ENCODE measurements at regions not wholly inside any gene's neighbourhood (a gene's known extent, or its start where the extent isn't known, plus 50 kb on each side); places are given as distances from the start of the nearest gene placed in this dataset.

DNA sequence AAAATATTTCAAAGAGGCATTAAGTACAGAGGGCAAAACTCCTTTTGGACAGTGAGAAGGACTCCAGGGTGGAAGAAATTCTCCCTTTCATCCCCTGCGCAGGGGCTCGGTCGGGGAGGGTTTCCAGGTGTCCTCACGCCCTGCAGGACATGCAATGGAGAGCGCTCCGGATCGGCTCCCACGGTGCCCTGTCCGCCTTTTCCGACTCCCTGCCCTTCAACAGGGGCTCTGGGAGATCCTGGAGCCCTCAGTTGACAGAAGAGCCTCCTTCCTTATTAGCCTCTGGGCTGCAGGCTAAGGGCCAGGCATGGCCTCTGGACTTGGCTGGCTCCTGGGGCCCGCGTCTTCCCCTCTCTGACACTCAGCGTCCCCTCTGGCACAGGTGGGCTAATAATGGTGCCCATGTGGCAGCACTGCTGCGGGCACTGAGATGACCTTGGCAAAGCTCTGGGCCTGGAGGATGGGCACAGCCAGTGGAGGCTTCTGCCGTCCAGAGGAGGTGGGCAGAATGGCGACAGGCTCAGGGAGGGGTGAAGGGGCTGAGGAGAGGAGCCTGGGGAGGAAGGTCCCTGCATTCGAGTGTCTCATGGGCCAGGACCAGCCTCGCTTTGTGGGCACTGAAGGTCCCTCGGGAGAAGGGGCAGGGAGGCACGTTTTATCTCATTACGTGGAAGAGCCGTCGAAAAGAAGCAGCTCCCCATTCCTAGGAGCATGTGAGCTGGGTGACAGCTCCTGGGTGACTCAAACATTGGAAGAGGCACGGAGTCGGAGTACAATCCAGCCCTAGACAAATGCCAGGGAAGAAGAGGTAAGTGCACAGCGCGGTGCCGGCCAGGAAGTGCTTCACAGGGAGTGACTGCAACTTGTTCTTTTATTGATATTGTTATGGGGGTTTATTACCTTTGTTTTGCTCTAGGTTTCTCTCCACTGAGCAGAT lies 161.7 kb downstream of the IRF8 start:
- no peak for DNase-seq

DNA sequence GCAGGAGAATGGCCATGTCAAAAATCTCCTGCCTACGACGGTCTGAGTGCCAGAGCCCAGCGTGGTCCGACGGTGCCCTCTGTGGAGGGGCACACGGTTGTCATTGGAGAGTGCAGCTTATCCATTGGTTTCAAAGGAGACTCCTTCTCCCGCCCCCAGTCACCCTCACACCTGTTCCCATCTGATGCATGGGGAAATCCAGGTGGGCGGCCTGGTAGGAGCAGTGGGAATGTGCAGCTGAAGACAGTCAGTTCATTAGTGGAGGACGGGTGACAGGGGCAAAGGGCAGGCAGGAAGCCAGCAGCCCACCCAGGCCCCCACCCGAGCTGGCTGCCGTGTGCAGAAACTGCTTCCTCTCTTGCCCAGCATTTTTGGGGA lies 162.3 kb downstream of the IRF8 start:
- DNase-seq, result no peak

DNA sequence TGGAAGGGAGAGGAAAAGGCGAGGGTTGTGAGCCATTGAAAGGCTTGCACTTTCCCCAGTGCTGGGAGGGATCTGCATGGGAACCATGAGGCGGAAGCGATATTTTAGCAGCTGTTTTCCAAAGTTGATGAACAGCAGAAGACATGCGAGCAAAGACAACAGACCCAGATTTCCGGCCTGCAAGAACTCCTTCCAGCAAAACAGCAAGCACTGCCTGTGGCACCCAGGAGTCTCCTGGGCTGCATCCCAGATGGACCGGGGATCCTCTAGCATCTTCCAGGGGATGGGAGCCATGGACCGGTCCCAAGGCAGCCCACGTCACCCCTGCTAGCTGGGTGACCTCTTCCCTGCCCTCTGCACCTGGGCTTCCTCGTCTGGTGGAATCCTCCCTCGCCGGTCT lies 162.8 kb downstream of the IRF8 start:
- peak; percentile 59 for DNase-seq

DNA sequence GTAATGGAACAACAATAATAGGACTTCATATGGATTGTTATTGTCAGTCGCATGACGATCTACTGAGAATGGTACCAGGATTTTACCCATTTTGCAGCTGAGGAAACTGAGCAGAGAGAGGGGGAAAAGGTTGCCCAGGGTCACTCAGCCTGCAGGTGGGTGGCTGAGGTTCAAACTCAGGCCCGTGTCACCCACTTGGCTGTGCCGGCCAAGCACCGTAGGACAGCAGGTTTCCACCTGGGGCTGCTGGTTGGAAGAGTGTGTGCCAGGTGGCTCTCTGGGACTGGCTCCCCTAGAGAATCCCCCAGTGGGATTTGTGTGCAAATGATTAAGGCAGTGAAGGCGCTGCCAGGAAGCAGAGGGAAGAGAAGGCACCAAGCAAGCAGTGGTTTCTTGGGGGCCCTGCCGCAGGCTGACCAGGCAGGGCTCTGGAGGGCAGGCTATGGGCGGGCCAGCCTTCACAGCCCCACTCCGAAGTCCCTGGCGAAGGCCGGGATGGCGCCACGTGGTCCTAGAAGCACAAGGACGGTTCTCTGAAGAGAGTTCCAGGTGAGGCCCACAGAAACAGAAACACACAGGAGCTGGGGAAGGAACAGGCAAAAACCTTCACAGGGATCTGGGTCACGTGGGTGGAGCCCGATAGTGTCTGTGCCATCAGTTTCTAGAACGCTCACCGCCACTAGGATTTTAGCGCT lies 163.5 kb downstream of the IRF8 start:
- DNase-seq, result no peak

DNA sequence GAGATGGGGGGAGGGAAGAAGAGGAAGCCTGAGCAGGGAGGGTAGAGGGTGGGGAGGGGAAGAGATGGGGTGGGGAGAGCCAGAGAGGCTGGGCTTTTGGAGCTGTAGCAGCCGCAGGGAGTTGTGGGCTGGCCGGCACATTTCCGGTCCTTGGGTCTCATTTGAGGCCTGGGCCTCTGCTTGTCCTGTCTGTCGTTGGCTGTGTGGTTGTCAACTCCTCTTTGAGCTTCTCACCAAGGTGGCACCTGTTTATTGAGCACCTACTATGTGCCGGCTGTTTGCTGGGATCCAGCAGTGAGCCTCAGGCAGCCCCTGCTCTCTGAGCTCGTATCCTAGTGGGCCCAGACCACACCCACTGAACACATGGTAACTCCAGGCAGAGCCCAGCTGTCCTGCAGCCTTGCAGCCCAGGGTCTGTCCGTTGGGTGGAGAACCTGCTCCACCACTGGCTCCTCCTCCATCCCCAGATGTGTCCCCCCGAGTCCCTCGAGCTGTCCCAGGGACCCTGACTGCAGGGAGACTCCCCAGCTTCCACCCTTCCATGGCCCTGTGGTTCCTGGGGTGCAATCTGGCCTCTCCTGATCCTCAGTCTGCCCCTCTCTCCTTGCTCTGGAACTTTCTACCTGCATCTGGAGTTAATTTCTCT lies 164.9 kb downstream of the IRF8 start:
- DNase-seq, result no peak

DNA sequence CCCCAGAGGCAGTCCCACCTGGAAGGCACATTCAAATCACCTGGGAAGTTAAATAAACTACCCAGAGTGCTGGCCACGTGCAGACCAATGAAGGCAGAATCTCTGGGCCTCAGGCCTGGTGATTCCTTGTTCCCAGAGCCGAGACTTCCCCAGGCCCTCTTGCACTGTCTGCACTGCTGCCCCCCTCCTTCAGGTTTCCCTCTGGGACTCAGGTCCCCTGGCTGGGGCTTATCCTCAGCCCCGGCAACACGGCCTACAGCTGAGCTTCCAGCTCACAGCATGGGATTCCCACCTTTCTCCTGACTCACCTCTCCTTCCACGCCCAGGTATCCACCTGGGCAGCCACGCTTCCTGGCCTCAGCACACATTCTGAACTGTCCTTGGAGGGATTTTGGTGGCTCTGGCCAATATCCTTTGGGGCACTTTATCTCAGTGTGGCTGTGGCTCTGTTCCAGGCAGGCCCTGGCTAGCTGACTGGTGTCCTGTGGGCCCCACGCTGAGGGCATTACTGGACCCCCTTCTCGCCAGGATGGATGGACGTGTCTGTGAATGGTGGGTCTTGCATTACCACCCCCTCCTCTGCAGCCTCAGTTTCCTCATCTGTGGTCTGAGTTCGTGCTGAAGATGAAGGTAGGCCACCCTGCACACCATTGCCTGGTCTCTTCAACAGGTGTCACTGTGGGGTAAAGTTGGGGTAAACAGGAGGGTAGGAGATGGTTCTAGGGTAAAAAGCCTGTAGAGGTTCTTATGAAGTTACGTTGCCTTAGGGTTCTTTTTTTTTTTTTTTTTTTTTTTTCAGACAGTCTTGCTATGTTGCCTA lies 165.7 kb downstream of the IRF8 start:
- no peak for DNase-seq

DNA sequence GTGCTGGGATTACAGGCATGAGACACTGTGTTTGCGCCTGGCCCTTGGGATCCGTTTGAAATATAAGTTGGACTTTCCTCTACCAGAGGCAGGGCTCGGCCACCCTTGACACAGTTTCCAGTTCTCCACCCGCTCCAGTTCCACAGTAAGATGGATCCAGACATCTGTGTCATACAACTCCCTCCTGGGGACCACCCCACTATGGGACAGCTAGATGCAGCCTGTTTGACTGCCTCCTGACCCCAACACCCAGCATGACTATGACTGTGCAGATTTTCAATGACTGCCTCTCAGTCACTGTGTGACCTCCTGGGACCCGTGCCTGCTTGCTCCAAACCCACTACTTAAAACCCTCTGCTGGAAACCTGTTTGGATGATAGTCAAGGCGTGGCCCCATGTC lies 166.7 kb downstream of the IRF8 start:
- DNase-seq, result no peak

DNA sequence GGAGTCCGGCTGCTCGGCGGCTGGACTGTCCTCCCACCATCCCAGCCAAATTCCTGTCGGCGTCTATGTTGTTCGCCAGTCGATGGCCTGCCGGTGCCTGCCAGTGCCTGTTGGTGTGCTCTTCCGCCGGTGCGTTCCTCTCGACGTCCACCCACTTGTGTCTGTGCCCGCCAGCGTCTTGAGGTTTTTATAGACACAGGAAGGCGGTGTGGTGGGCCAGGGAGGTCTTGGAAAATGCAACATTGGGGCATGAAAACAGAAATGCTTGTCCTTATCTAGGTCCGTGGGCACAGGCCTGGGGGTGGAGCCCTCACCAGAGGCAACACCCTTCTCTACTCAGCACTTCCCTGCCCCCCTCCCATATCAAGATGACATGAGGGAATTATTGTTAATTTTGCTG lies 167.8 kb downstream of the IRF8 start:
- DNase-seq, result no peak

DNA sequence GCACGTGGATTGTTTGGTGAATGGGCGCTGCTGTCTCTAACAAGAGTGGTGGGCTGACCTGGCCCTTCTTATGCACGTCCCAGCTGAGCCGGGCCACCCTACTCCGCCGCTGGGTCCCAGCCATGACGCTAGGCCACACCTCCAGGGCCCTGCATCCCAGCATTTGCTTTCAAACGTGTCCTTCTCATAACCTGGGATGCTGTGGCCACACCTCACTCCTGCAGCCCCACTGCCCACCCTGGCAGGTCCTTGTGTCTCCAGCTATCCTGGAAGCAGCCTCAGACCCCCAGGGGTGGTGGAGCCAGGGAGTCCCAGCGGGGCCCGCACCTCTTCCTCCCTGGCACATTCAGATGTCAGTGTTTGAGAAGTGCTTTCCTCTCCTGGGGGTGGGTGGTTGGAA lies 168.6 kb downstream of the IRF8 start:
- no peak for DNase-seq

DNA sequence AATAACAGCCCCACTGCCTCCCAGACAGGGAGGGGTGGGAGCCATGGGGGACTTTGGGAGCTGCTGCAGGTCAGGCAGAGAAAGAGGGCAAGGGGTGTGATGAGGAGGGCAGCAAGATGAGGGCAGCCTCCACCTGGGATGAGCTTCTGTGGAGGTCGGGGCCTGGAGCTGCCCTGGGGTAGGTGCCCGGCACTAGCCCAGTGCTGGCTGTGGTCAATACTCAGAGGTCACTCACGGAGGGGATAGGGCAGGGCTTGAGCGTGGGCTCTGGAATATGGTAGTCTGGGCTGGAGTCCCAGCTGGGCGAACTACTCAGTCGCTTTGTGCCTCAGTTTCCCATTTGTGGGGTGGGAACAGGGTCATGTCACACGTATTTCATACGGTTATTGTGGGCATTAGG lies 169.0 kb downstream of the IRF8 start:
- DNase-seq, result no peak

DNA sequence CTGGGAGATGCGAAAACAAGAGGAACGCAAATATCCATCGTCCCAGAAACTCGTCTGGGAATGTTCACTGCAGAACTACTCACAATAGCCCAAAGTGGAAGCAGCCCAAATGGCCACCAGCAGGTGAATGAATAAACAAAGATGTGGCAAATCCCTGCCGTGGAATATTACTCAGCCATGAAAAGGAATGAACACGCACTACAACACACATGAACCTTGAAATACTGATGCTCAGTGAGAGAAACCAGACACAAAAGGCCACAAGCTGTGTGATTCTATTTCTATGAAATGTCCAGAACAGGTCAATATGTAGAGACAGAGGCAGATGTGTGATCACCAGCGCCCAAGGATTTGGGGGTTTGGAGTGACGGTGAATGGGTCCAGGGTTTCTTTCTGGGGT lies 169.8 kb downstream of the IRF8 start:
- no peak for DNase-seq

DNA sequence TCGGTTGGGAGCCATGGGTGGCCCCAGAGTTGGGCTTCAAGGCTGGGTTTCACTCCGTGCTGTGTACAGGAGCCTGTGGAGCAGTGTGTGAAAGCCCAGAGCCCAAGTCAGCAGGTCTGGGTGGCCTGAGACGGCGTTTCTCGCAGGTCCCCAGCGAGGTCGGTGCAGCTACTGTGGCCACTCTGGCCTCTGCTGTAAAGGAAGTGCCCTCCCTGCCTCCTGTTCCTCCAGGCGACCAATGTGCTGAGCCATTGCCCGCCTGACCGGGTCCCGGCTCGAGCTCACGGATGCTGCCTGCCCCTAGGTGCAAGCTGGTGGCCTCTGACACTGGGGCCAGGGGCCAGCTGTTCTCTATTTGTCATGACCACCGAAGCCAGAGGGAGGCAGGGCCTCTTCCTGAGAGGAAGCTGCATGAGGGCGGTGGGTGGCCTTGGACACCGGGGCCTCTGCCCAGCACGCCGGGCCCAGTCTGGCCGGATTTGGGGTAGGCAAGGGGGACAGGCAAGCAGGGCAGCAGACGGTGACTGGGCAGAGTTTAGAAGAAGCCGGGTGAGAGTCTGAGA lies 170.9 kb downstream of the IRF8 start:
- no peak for DNase-seq

DNA sequence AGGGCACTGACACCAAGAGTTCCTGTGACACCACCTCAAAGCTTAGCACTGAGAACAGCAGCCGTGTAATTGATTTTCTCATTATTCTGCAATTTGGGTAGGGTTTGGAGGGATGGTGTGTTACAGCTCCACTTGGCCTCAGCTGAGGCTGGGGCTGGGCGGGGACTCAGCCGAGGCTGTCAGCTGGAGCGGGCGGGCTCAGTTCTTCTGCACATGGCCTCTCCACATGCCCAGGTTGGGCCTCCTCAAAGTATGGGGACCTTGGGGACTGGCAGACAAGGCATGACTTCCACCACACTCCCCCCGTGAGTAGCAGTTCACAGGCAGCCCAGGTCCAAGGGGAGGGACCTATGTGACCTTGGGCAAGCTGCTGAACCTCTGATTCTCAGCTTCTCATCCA lies 171.5 kb downstream of the IRF8 start:
- DNase-seq, result no peak

DNA sequence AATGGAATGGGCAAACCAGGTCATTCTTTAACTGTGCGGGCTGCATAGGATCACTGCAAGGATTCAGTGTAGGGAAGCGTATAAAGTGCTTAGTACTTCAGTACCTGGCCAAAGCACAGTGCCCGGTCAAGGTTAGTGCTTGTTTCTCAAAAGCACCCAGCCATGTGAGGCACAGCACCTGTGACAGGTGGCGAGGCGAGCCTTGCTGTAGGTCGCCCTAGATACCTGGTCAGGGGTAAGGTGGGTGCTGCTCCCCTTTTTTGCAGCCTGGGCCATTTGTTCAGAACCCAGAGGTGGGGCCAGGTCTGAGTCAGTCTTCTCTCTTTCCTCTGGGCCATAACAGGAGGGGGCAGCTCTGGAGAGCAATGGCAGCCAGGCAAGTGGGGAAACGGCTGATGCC lies 172.0 kb downstream of the IRF8 start:
- no peak for DNase-seq

DNA sequence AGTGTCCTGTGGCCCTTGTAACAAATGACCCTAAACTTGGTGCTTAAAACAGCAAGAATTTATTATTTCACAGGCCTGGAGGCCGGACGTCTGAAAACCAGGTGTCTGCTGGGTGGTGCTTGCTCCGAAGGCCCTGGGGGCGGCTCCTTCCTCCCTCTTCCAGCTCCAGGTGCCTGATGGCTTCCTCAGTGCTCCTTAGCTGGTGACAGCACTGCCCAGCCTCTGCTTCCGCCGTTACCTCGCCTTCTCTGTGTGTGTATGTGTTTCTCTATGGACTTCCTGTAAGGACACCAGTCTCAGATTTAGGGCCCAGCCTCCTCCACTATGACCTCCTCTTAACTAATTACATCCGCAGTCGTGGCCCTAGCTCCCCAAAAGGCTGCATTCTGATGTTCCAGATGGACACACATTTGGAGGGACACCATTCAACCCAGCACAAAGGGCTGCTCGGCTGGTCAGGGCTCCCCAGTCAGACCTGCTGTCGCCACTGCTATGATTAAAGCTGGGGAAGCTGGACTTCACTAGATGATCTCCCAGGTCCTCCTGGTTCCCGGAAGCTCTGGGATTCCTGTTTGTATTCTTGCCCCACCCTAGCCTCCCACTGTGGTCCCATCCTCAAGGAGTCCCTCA lies 172.8 kb downstream of the IRF8 start:
- DNase-seq, result no peak

DNA sequence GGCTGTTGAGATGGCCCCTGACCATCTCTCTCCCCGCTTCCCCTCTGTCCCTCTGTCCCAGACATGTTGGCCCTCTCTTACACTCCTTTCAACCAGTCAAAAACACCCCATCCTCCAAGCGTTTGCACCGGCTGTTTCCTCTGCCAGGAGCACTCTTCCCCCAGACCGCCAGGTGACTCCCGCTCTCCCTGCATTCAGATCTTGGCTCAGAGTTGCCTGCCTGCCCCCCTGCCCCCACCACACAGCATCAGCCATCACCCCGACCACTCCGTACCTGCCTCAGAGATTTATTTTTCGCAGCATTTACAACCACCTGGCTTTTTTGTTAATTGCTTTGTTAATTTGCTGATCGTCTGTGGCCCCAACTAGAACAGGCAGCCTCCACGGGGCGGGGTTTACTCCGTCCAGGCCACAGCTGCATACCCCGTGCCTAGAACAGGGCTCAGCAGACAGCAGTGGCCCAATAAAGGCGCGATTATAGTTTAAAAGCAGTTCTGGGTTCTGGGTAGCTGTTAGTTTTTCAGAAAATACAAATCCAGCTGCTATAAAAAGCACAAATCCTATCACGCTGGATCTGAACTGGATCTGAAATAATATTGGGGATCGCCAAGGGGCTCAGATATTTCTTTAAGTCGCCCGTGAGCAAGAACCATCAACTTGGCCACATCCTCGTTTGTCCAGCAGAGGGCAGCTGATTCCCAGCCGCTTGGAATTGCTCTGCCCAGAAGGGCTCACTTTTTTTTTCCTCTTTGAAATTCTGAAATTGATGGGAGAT lies 173.6 kb downstream of the IRF8 start:
- DNase-seq, result peak; percentile 77

DNA sequence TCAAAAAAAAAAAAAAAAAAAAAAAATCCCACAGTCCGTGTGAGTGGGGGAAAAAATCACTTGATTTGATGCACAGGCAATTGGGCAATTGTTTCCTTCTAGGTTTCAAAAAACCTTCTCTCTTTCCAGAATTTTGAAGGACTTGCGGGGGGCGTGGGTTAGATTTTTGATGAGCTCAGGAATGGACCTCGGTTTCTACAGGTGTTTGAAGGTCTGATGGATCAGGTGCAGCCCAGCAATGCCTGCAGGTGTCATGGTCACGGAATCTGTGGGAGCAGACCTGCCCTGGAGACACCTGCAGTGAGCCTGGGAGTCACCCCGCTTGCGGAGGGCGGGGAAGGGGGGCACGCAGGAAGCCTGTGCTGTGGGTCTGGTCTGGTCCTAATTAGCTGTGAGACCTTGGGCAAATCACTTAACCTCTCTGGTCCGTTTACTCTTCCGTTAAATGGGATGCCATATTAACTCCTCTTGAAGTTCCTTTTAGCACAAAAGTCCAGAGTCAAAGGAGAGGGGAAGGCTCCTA lies 174.2 kb downstream of the IRF8 start:
- no peak for DNase-seq

DNA sequence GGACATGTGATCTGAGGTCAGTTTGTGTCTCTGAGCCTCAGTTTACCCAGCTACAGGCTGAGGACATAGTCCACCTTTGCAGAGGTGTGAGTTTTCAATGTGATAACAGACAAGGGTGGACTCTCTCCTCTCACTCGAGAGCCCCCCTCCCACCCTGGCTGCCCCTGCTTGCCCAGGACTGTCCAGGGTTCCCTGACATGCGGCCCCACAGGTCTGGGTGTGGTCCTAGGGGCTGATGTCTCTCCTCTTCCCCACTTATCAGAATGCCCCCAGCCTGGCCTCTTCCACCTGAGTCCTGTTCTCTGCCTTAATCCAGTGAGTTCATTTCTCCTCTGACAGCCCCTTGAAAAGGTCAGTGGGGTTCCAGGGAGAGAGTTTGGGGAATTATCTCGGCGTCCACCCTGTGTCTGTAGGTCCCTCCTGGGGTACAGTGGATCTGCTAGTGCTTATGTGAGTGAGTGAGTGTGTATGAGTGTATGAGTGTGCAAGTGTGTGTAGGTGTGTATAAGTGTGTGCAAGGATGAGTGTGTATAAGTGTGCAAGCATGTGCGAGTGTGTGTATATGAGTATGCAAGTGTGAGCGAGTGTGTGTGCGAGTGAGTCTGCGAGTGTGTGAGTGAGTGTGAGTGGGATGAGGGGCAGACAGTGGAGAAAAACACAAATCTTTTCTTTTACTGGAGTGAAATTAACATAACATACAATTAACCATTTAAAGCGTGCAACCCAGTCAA lies 175.0 kb downstream of the IRF8 start:
- no peak for DNase-seq

Data from muscle of arm (tissue), 1 donor.